IMR-90 (cell line): ENCODE measurements at regions not wholly inside any gene's neighbourhood (a gene's known extent, or its start where the extent isn't known, plus 50 kb on each side); places are given as distances from the start of the nearest gene placed in this dataset.

Source experiments
- ATAC-seq: fragments of 200-7000 bp; cut with Tn5 transposase; 2 replicates; pipeline ENCODE4 v1.9.1; 2020; ENCODE audit warnings: low read depth, mild to moderate bottlenecking, moderate library complexity
- BruUV-seq: library from RNA; stranded (reverse); fragments of 400-500 nt; replicated peaks from 2 replicates; lab custom pipeline; 2021; lab: Mats Ljungman, UMichigan
- CTCF ChIA-PET: fragments of 300-600 bp; formaldehyde crosslinking; extraction: SDS; loops from one replicate; lab custom pipeline; 2021; ENCODE audit warnings: antibody characterized with exemption; lab: Yijun Ruan, JAX
- POLR2A ChIA-PET: fragments of 300-600 bp; sonication (Branson Sonifier 250); formaldehyde crosslinking; loops from one replicate; lab custom pipeline; 2022; ENCODE audit warnings: antibody characterized with exemption; ENCODE audit not compliant: unreplicated experiment; lab: Charles Lee
- DNase-seq: peaks from one replicate; pipeline ENCODE4 v3.0.0; 2013
- H2AFZ ChIP-seq: replicated peaks from 2 replicates; pipeline ENCODE3; 2013; ENCODE audit warnings: low read length, mild to moderate bottlenecking; ENCODE audit not compliant: poor library complexity
- H2AK5ac ChIP-seq: 2 replicates; pipeline ENCODE4 v1.6.1; 2013; ENCODE audit warnings: low read depth, low read length, inconsistent platforms
- H2AK9ac ChIP-seq: replicated peaks from 2 replicates; pipeline ENCODE3; 2013; ENCODE audit warnings: mild to moderate bottlenecking, low read depth, low read length, moderate library complexity; ENCODE audit not compliant: poor library complexity
- H2BK120ac ChIP-seq: 2 replicates; pipeline ENCODE4 v1.6.1; 2013; ENCODE audit warnings: low read depth, low read length, inconsistent platforms
- H2BK15ac ChIP-seq: 3 replicates; pipeline ENCODE4 v1.6.1; 2013; ENCODE audit warnings: low read depth, low read length, inconsistent platforms
- H2BK20ac ChIP-seq: 2 replicates; pipeline ENCODE4 v1.6.1; 2013; ENCODE audit warnings: low read depth, mild to moderate bottlenecking, inconsistent platforms, low read length, moderate library complexity
- H2BK5ac ChIP-seq: 2 replicates; pipeline ENCODE4 v1.6.1; 2013; ENCODE audit warnings: mild to moderate bottlenecking, low read depth, low read length, inconsistent platforms; ENCODE audit not compliant: poor library complexity, severe bottlenecking
- H3K14ac ChIP-seq: replicated peaks from 2 replicates; pipeline ENCODE4 v1.6.1; 2013; ENCODE audit warnings: low read depth, low read length, inconsistent platforms
- H3K18ac ChIP-seq: 2 replicates; pipeline ENCODE4 v1.6.1; 2013; ENCODE audit warnings: low read depth, low read length, control low read depth
- H3K23ac ChIP-seq: 2 replicates; pipeline ENCODE4 v1.6.1; 2013; ENCODE audit warnings: low read depth, low read length, inconsistent platforms
- H3K27ac ChIP-seq: 2 replicates; pipeline ENCODE4 v1.5.1; 2013; ENCODE audit warnings: mild to moderate bottlenecking, control low read depth, low read length; ENCODE audit not compliant: insufficient read depth
- H3K27me3 ChIP-seq: 2 replicates; pipeline ENCODE4 v1.6.1; 2013; ENCODE audit warnings: low read length; ENCODE audit not compliant: control insufficient read depth, insufficient read depth
- H3K36me3 ChIP-seq: 2 replicates; pipeline ENCODE4 v1.6.1; 2013; ENCODE audit warnings: low read length, mixed read lengths; ENCODE audit not compliant: control insufficient read depth, insufficient read depth
- H3K4ac ChIP-seq: 2 replicates; pipeline ENCODE4 v1.6.1; 2013; ENCODE audit warnings: low read depth, low read length, inconsistent platforms
- H3K4me1 ChIP-seq: 2 replicates; pipeline ENCODE4 v1.6.1; 2013; ENCODE audit warnings: low read length, mixed read lengths; ENCODE audit not compliant: control insufficient read depth, insufficient read depth
- H3K4me2 ChIP-seq: 2 replicates; pipeline ENCODE4 v1.6.1; 2013; ENCODE audit warnings: low read depth, mild to moderate bottlenecking, control low read depth, low read length, moderate library complexity
- H3K4me3 ChIP-seq: 2 replicates; pipeline ENCODE4 v1.5.1; 2013; ENCODE audit warnings: low read depth, mild to moderate bottlenecking, control low read depth, low read length, moderate library complexity; ENCODE audit not compliant: insufficient read depth
- H3K56ac ChIP-seq: 2 replicates; pipeline ENCODE4 v1.6.1; 2013; ENCODE audit warnings: low read length, inconsistent platforms; ENCODE audit not compliant: insufficient read depth; ENCODE audit errors: extremely low read depth
- H3K79me1 ChIP-seq, 2 experiments: 2 replicates each; pipeline ENCODE4 v1.6.1; 2013; ENCODE audit warnings: low read length in 2 of 2, inconsistent platforms in 1 of 2, low read depth in 1 of 2
- H3K9ac ChIP-seq: 2 replicates; pipeline ENCODE4 v1.6.1; 2013; ENCODE audit warnings: low read depth, low read length, control low read depth
- H3K9me1 ChIP-seq: 2 replicates; pipeline ENCODE4 v1.6.1; 2013; ENCODE audit warnings: low read length, inconsistent platforms; ENCODE audit not compliant: insufficient read depth
- H3K9me3 ChIP-seq: 2 replicates; pipeline ENCODE4 v1.6.1; 2013; ENCODE audit warnings: low read length; ENCODE audit not compliant: control insufficient read depth, insufficient read depth
- H4K20me1 ChIP-seq: 2 replicates; pipeline ENCODE4 v1.6.1; 2013; ENCODE audit warnings: low read length, inconsistent platforms; ENCODE audit not compliant: insufficient read depth
- H4K5ac ChIP-seq: 2 replicates; pipeline ENCODE4 v1.6.1; 2013; ENCODE audit warnings: mild to moderate bottlenecking, low read depth, low read length, control low read depth
- H4K8ac ChIP-seq, 2 experiments: 2 replicates each; pipeline ENCODE4 v1.6.1; 2013; ENCODE audit warnings: low read depth in 2 of 2, low read length in 2 of 2, control low read depth in 1 of 2, inconsistent platforms in 1 of 2
- H4K91ac ChIP-seq: 2 replicates; pipeline ENCODE4 v1.6.1; 2013; ENCODE audit warnings: low read depth, low read length, inconsistent platforms; ENCODE audit not compliant: insufficient read depth
- BHLHE40 ChIP-seq: fragments of 150-350 bp; IDR thresholded peaks from 2 replicates; pipeline ENCODE4 v1.6.1; 2016; ENCODE audit warnings: mild to moderate bottlenecking, low read depth, low read length
- CEBPB ChIP-seq: IDR thresholded peaks from 2 replicates; pipeline ENCODE4 v1.6.1; 2012; ENCODE audit warnings: low read depth, low read length, improper control_type of control experiment
- CHD1 ChIP-seq: IDR thresholded peaks from 2 replicates; pipeline ENCODE4 v1.6.1; 2012; ENCODE audit warnings: low read depth, low read length, improper control_type of control experiment
- CTCF ChIP-seq: conservative IDR thresholded peaks from 2 replicates; pipeline ENCODE4 v1.5.1; 2012; ENCODE audit warnings: mild to moderate bottlenecking, low read depth, low read length, improper control_type of control experiment
- ELK1 ChIP-seq: fragments of 150-350 bp; IDR thresholded peaks from 2 replicates; pipeline ENCODE4 v1.6.1; 2016; ENCODE audit warnings: low read depth, mild to moderate bottlenecking, low read length, moderate library complexity, borderline replicate concordance
- MAZ ChIP-seq: IDR thresholded peaks from 2 replicates; pipeline ENCODE4 v1.6.1; 2012; ENCODE audit warnings: low read depth, mild to moderate bottlenecking, low read length, improper control_type of control experiment, moderate library complexity, borderline replicate concordance
- MXI1 ChIP-seq: IDR thresholded peaks from 2 replicates; pipeline ENCODE4 v1.6.1; 2012; ENCODE audit warnings: low read depth, mild to moderate bottlenecking, low read length, moderate library complexity, borderline replicate concordance
- RAD21 ChIP-seq: IDR thresholded peaks from 2 replicates; pipeline ENCODE4 v1.6.1; 2012; ENCODE audit warnings: low read length, improper control_type of control experiment
- SMC3 ChIP-seq: fragments of 150-350 bp; IDR thresholded peaks from 2 replicates; pipeline ENCODE4 v1.6.1; 2016; ENCODE audit warnings: low read depth, mild to moderate bottlenecking, antibody characterized with exemption, low read length, moderate library complexity
- WGBS, 2 experiments: methylation state at CpG; one replicate each; pipeline versions ENCODE4 v1.1.5 to v1.1.7; 2013; ENCODE audit warnings: missing lambda C conversion rate in 2 of 2; ENCODE audit not compliant: insufficient read length in 1 of 2; ENCODE audit errors: extremely low coverage in 2 of 2; 5-methylcytosine and 5-hydroxymethylcytosine counted together
- dilution Hi-C: fragments of 300-500 bp; cut with HindIII; formaldehyde crosslinking; loops from one replicate; pipeline ENCODE4 v1.14.3; 2018; ENCODE audit warnings: low sequenced_read_pairs; ENCODE audit not compliant: unreplicated experiment
- in situ Hi-C: fragments of 300-500 bp; cut with MboI; formaldehyde crosslinking; loops from 3 replicates; pipeline ENCODE4 v1.14.3; 2019; ENCODE audit warnings: low sequenced_read_pairs, inconsistent platforms, mixed read lengths
- intact Hi-C: fragments of 100-400 bp; cut with micrococcal nuclease; formaldehyde crosslinking; loops from 2 replicates; pipeline ENCODE4 v1.10.0; 2022

GRCh38 chr13:58048670-58049069, 417.1 kb downstream of the PCDH17 start:
- Histone ChIP-seq H3K4me3 (no peak overlapping the region), H3K14ac (no peak overlapping the region)

More at GRCh38 chr13:58048670-58049069, 417.1 kb downstream of the PCDH17 start:
- in situ Hi-C loops: no loop called here
- no peak overlapping the region for H2BK15ac ChIP-seq
- no peak overlapping the region for H3K27ac ChIP-seq
- H3K56ac ChIP-seq: no peak overlapping the region
- H4K20me1 ChIP-seq: no peaks in the 10 kb centered on the region
- no peak overlapping the region for H3K23ac ChIP-seq
- no peak overlapping the region for H3K4ac ChIP-seq
- H2AK9ac ChIP-seq: no peak overlapping the region
- H2AK5ac ChIP-seq: no peak overlapping the region
- H2AFZ ChIP-seq: no peak overlapping the region
- H2BK20ac ChIP-seq: no peak overlapping the region
- dilution Hi-C loops: no loop called here
- no peak overlapping the region for H4K5ac ChIP-seq
- H3K9me3 ChIP-seq: peaks cover 6% of the 10 kb centered on the region
- H2BK5ac ChIP-seq: no peak overlapping the region
- H3K4me2 ChIP-seq: no peak overlapping the region
- no peak for TF ChIP-seq CEBPB
- no peak for TF ChIP-seq MAZ
- no peak for TF ChIP-seq ELK1
- TF ChIP-seq MXI1: no peak
- TF ChIP-seq RAD21: no peak
- no peak for TF ChIP-seq SMC3
- no peak for TF ChIP-seq CHD1
- TF ChIP-seq BHLHE40: no peak
- no peak for TF ChIP-seq CTCF
- no peak overlapping the region for H3K18ac ChIP-seq
- no TSS peak for BruUV-seq
- ChIA-PET POLR2A (no interaction called here), CTCF (interaction anchor here (0.6 kb wide), 1 partner anchor 14 kb away, joined by 3 read pairs; no protein-coding TSS in a partner anchor)
- H3K36me3 ChIP-seq: no peaks in the 10 kb centered on the region
- no peak overlapping the region for H2BK120ac ChIP-seq
- no CpG with 5 or more reads among the region's 1 CpG for WGBS, 2 experiments
- H4K91ac ChIP-seq: no peak overlapping the region
- no peak overlapping the region for H4K8ac ChIP-seq
- H3K27me3 ChIP-seq: no peaks in the 10 kb centered on the region
- H3K9ac ChIP-seq: no peak overlapping the region
- intact Hi-C loops: no loop called here
- no peak for ATAC-seq
- no peaks in the 10 kb centered on the region for H3K4me1 ChIP-seq
- no peaks in the 10 kb centered on the region for H3K9me1 ChIP-seq
- no peak for DNase-seq
- no peaks in the 10 kb centered on the region for H3K79me1 ChIP-seq
